Hepatocyte (in vitro differentiated cells): ENCODE measurements at regions not wholly inside any gene's neighbourhood (a gene's known extent, or its start where the extent isn't known, plus 50 kb on each side); places are given as distances from the start of the nearest gene placed in this dataset.
A peak's percentile ranks its signal among the peaks of the same experiment; 100 is the strongest.

Experiments
- DNase-seq: peaks from one replicate; pipeline ENCODE4 v3.0.0-alpha.2; 2016; ENCODE audit warnings: low spot score
- H2AFZ ChIP-seq: fragments of 200-600 bp; sonication (generic); 2 replicates; pipeline ENCODE4 v1.6.0; 2016; ENCODE audit warnings: antibody characterized with exemption, mild to moderate bottlenecking
- H3K27ac ChIP-seq: fragments of 200-600 bp; sonication (generic); 2 replicates; pipeline ENCODE4 v1.5.1; 2016; ENCODE audit warnings: mild to moderate bottlenecking
- H3K27me3 ChIP-seq: fragments of 200-600 bp; sonication (generic); 2 replicates; pipeline ENCODE4 v1.6.1; 2016
- H3K36me3 ChIP-seq: fragments of 200-600 bp; sonication (generic); replicated peaks from 2 replicates; pipeline ENCODE4 v1.5.1; 2016; ENCODE audit warnings: low read depth; ENCODE audit not compliant: insufficient read depth
- H3K4me1 ChIP-seq: fragments of 200-600 bp; sonication (generic); 2 replicates; pipeline ENCODE4 v1.5.1; 2016; ENCODE audit warnings: mild to moderate bottlenecking, moderate library complexity; ENCODE audit not compliant: insufficient read depth
- H3K4me2 ChIP-seq: fragments of 200-600 bp; sonication (generic); 2 replicates; pipeline ENCODE4 v1.6.0; 2016
- H3K4me3 ChIP-seq: fragments of 200-600 bp; sonication (generic); 2 replicates; pipeline ENCODE4 v1.5.1; 2016; ENCODE audit warnings: mild to moderate bottlenecking
- H3K79me2 ChIP-seq: fragments of 200-600 bp; sonication (generic); 2 replicates; pipeline ENCODE4 v1.6.0; 2017; ENCODE audit warnings: mild to moderate bottlenecking
- H3K9me2 ChIP-seq: fragments of 200-600 bp; sonication (generic); replicated peaks from 2 replicates; pipeline ENCODE4 v1.6.0; 2017; ENCODE audit warnings: mild to moderate bottlenecking; ENCODE audit not compliant: insufficient read depth
- H3K9me3 ChIP-seq: fragments of 200-600 bp; sonication (generic); 2 replicates; pipeline ENCODE4 v1.5.1; 2016; ENCODE audit warnings: low read depth, mild to moderate bottlenecking
- H4K20me1 ChIP-seq: fragments of 200-600 bp; sonication (generic); 2 replicates; pipeline ENCODE4 v1.6.0; 2016; ENCODE audit warnings: mild to moderate bottlenecking; ENCODE audit not compliant: insufficient read depth, poor library complexity, severe bottlenecking
- CTCF ChIP-seq: fragments of 200-600 bp; sonication (generic); IDR thresholded peaks from 2 replicates; pipeline ENCODE4 v1.5.1; 2016; ENCODE audit warnings: antibody characterized with exemption, mild to moderate bottlenecking; ENCODE audit not compliant: poor library complexity
- EZH2 ChIP-seq: fragments of 200-600 bp; sonication (generic); IDR thresholded peaks from 2 replicates; pipeline ENCODE4 v1.6.1; 2016; ENCODE audit warnings: antibody characterized with exemption, mild to moderate bottlenecking, borderline replicate concordance
- EZH2phosphoT487 ChIP-seq: fragments of 200-600 bp; sonication (generic); IDR thresholded peaks from one replicate; pipeline ENCODE4 v1.6.1; 2018; ENCODE audit warnings: antibody characterized with exemption, mild to moderate bottlenecking, low read depth, moderate library complexity; ENCODE audit not compliant: unreplicated experiment, severe bottlenecking
- WGBS: methylation state at CpG from one replicate; pipeline ENCODE4 v1.1.6; 2016; ENCODE audit warnings: low lambda C conversion rate; ENCODE audit errors: missing lambda C conversion rate; 5-methylcytosine and 5-hydroxymethylcytosine counted together

GRCh38 chr12:87227162-87227561, 802.0 kb downstream of the C12orf50 start:
- no peaks in the 10 kb centered on the region for H3K9me2 ChIP-seq
- no peak for DNase-seq
- no peaks in the 10 kb centered on the region for H3K9me3 ChIP-seq
- H3K27me3 ChIP-seq, result no peaks in the 10 kb centered on the region
- H3K79me2 ChIP-seq, result no peaks in the 10 kb centered on the region
- H3K4me2 ChIP-seq, result no peak overlapping the region
- WGBS, result 84% methylated on average over 3 of the region's 3 CpGs
- no peak overlapping the region for H2AFZ ChIP-seq
- H3K27ac ChIP-seq, result no peak overlapping the region
- H4K20me1 ChIP-seq, result no peaks in the 10 kb centered on the region
- H3K4me3 ChIP-seq, result no peak overlapping the region
- no peaks in the 10 kb centered on the region for H3K36me3 ChIP-seq
- no peaks in the 10 kb centered on the region for H3K4me1 ChIP-seq
- TF ChIP-seq CTCF, result no peak
- no peak for TF ChIP-seq EZH2
- no peak for TF ChIP-seq EZH2phosphoT487

- H3K4me2 ChIP-seq, result peak overlapping the region; percentile 8
- H2AFZ ChIP-seq, result no peak overlapping the region
- no peaks in the 10 kb centered on the region for H3K36me3 ChIP-seq
- H4K20me1 ChIP-seq, result no peaks in the 10 kb centered on the region
- DNase-seq, result no peak
- H3K4me1 ChIP-seq, result no peaks in the 10 kb centered on the region
- H3K27me3 ChIP-seq, result no peaks in the 10 kb centered on the region
- no peak overlapping the region for H3K4me3 ChIP-seq
- H3K9me2 ChIP-seq, result no peaks in the 10 kb centered on the region
- no peak for TF ChIP-seq CTCF
- no peak for TF ChIP-seq EZH2
- TF ChIP-seq EZH2phosphoT487, result no peak
- no peaks in the 10 kb centered on the region for H3K79me2 ChIP-seq
- no peaks in the 10 kb centered on the region for H3K9me3 ChIP-seq
- H3K27ac ChIP-seq, result no peak overlapping the region
Observed at GRCh38 chr12:87217491-87217890, 811.7 kb downstream of the C12orf50 start.

- no peaks in the 10 kb centered on the region for H3K36me3 ChIP-seq
- no peaks in the 10 kb centered on the region for H3K79me2 ChIP-seq
- H3K4me3 ChIP-seq, result no peak overlapping the region
- H3K9me2 ChIP-seq, result no peaks in the 10 kb centered on the region
- H2AFZ ChIP-seq, result no peak overlapping the region
- no peak overlapping the region for H3K27ac ChIP-seq
- no peaks in the 10 kb centered on the region for H4K20me1 ChIP-seq
- no peak overlapping the region for H3K4me2 ChIP-seq
- TF ChIP-seq CTCF (no peak), EZH2phosphoT487 (no peak), EZH2 (no peak)
- H3K9me3 ChIP-seq, result no peaks in the 10 kb centered on the region
- DNase-seq, result no peak
- H3K4me1 ChIP-seq, result no peaks in the 10 kb centered on the region
- no peaks in the 10 kb centered on the region for H3K27me3 ChIP-seq
- WGBS, result 82% methylated on average over 4 of the region's 4 CpGs
Observed at GRCh38 chr12:87216436-87216835, 812.8 kb downstream of the C12orf50 start.

GRCh38 chr12:87202189-87202588, 827.0 kb downstream of the C12orf50 start:
- Histone ChIP-seq H3K27me3 (no peaks in the 10 kb centered on the region), H2AFZ (no peak overlapping the region)
- TF ChIP-seq EZH2phosphoT487 (no peak), EZH2 (no peak), CTCF (no peak)

More at GRCh38 chr12:87202189-87202588, 827.0 kb downstream of the C12orf50 start:
- H3K36me3 ChIP-seq, result no peaks in the 10 kb centered on the region
- no peak overlapping the region for H3K4me2 ChIP-seq
- H4K20me1 ChIP-seq, result no peaks in the 10 kb centered on the region
- H3K9me2 ChIP-seq, result no peaks in the 10 kb centered on the region
- H3K27ac ChIP-seq, result no peak overlapping the region
- no peak for DNase-seq
- H3K9me3 ChIP-seq, result no peaks in the 10 kb centered on the region
- whole genome bisulfite sequencing, result 67% methylated on average over 2 of the region's 2 CpGs
- H3K4me1 ChIP-seq, result no peaks in the 10 kb centered on the region
- no peaks in the 10 kb centered on the region for H3K79me2 ChIP-seq
- H3K4me3 ChIP-seq, result no peak overlapping the region
